ENCODE measurements at regions not wholly inside any gene's neighbourhood (a gene's known extent, or its start where the extent isn't known, plus 50 kb on each side); places are given as distances from the start of the nearest gene placed in this dataset.

DNA sequence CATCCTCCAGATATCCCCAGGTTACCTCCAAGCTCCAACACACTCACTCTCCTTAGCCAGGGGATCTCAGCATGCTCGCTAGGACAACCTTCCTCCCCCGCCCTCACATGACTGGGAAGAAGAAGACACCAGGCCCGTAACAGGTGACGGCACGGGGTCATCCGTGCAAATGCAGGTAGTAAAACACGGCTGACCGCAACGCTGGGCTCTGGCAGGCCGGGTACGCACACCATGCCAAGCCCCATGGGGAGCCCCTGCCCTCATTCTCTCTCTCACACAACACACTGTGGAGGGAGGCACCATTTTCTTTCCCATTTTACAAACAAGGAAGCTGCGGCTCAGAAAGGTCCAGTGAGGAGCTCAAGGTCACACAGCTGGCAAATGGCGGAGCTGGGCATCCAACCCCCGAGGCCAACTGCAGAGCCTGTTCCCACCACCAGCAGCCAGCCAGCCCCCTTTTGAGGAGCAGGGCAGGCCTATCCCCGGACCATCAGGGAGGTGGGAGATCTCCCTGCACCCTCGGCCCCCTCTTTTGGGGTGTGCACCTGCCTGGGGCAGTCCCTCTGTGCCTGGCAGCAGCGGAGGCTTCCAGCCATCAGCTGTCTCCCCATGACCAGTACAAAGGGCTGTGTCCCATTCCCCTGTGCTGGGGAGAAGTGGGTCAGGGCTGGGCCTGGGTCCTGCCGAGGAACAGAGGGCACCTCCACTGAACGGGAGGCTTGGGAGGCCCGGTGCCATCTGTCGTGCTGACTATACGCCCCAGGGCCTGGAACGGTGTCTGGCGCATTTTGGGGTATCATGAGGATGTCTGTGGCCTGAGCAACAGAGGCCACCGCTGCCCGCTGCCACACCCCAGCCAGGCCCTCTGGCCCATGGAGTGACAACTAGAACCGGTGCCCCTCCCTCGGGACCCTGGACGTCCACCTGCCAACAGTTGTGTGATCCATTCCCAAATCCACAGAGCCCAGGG is 280.9 kb downstream of the CTTN start (continued):
- no peak for TF ChIP-seq ZNF318 (IDR thresholded peaks at IDR 0.05; ENCODE audit: borderline replicate concordance in 1 of 2, low read depth in 1 of 2)
- TF ChIP-seq JUND (IDR thresholded peaks at IDR 0.05; ENCODE audit: borderline replicate concordance, low read depth, low read length): no peak
- TF ChIP-seq JUND (tag; IDR thresholded peaks at IDR 0.05; ENCODE audit: borderline replicate concordance, low read depth, low read length): no peak
- no peak for TF ChIP-seq FUS (optimal IDR thresholded peaks at IDR 0.05; ENCODE audit: low read depth, low read length)
- TF ChIP-seq ZKSCAN1 (IDR thresholded peaks at IDR 0.05; ENCODE audit: low read depth, low read length): no peak
- TF ChIP-seq CBFA2T3 (IDR thresholded peaks at IDR 0.05): no peak
- no peak for TF ChIP-seq ZNF445 (CRISPR knock-in tag; IDR thresholded peaks at IDR 0.05; ENCODE audit: low read depth)
- TF ChIP-seq TSC22D4 (tag; IDR thresholded peaks at IDR 0.05): no peak
- TF ChIP-seq, protein P1, sequence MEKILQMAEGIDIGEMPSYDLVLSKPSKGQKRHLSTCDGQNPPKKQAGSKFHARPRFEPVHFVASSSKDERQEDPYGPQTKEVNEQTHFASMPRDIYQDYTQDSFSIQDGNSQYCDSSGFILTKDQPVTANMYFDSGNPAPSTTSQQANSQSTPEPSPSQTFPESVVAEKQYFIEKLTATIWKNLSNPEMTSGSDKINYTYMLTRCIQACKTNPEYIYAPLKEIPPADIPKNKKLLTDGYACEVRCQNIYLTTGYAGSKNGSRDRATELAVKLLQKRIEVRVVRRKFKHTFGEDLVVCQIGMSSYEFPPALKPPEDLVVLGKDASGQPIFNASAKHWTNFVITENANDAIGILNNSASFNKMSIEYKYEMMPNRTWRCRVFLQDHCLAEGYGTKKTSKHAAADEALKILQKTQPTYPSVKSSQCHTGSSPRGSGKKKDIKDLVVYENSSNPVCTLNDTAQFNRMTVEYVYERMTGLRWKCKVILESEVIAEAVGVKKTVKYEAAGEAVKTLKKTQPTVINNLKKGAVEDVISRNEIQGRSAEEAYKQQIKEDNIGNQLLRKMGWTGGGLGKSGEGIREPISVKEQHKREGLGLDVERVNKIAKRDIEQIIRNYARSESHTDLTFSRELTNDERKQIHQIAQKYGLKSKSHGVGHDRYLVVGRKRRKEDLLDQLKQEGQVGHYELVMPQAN (IDR thresholded peaks at IDR 0.05; ENCODE audit: borderline replicate concordance): no peak
- no peak for TF ChIP-seq BRD4 (IDR thresholded peaks at IDR 0.05)
- TF ChIP-seq ERF (CRISPR knock-in tag; IDR thresholded peaks at IDR 0.05): no peak
- no peak for TF ChIP-seq POU5F1 (IDR thresholded peaks at IDR 0.05; ENCODE audit: borderline replicate concordance, low read depth, low read length, partially characterized antibody)
- no peak for TF ChIP-seq RAD21 (CRISPR knock-in tag; conservative IDR thresholded peaks at IDR 0.05 in 1 of 2, IDR thresholded peaks at IDR 0.05 in 1 of 2)
- no peak for TF ChIP-seq U2AF2 (optimal IDR thresholded peaks at IDR 0.05; ENCODE audit: low read depth, low read length)
- no peak for TF ChIP-seq JUN (IDR thresholded peaks at IDR 0.05; ENCODE audit: borderline replicate concordance, low read depth, low read length)
- no peak for TF ChIP-seq JUN (CRISPR knock-in tag; IDR thresholded peaks at IDR 0.05; ENCODE audit: borderline replicate concordance)

Measured in K562 (cell line).